Endodermal cell (in vitro differentiated cells): ENCODE measurements at regions not wholly inside any gene's neighbourhood (a gene's known extent, or its start where the extent isn't known, plus 50 kb on each side); places are given as distances from the start of the nearest gene placed in this dataset.

Experiments
- DNase-seq: peaks from one replicate; pipeline ENCODE4 v3.0.0-alpha.2; 2017
- H3K27ac ChIP-seq: 2 replicates; pipeline ENCODE4 v1.5.1; 2013; ENCODE audit warnings: mild to moderate bottlenecking, low read depth, low read length, moderate library complexity
- H3K27me3 ChIP-seq: 2 replicates; pipeline ENCODE4 v1.6.1; 2013; ENCODE audit warnings: mild to moderate bottlenecking, low read length, moderate library complexity; ENCODE audit not compliant: insufficient read depth, control insufficient read depth, poor library complexity, severe bottlenecking
- H3K36me3 ChIP-seq: 2 replicates; pipeline ENCODE4 v1.7.0; 2013; ENCODE audit warnings: mild to moderate bottlenecking, low read length, moderate library complexity; ENCODE audit not compliant: control insufficient read depth, insufficient read depth
- H3K4me1 ChIP-seq: one replicate; pipeline ENCODE4 v1.7.0; 2013; ENCODE audit warnings: low read length; ENCODE audit not compliant: control insufficient read depth, insufficient read depth
- H3K4me3 ChIP-seq: 2 replicates; pipeline ENCODE4 v1.5.1; 2013; ENCODE audit warnings: mild to moderate bottlenecking, low read length, moderate library complexity
- H3K9ac ChIP-seq: 2 replicates; pipeline ENCODE4 v1.6.1; 2013; ENCODE audit warnings: mild to moderate bottlenecking, low read length, moderate library complexity; ENCODE audit not compliant: poor library complexity, severe bottlenecking; ENCODE audit errors: extremely low read depth
- H3K9me3 ChIP-seq: 2 replicates; pipeline ENCODE4 v1.6.1; 2013; ENCODE audit warnings: mild to moderate bottlenecking, low read length, moderate library complexity; ENCODE audit not compliant: control insufficient read depth
- H3K27ac Mint-ChIP-seq: 2 replicates; pipeline ENCODE4 v1.8.0; 2020; ENCODE audit warnings: mixed read lengths
- H3K27me3 Mint-ChIP-seq: 2 replicates; pipeline ENCODE4 v1.8.0; 2021; ENCODE audit warnings: mild to moderate bottlenecking, mixed read lengths; ENCODE audit not compliant: insufficient read depth
- H3K36me3 Mint-ChIP-seq: 2 replicates; pipeline ENCODE4 v1.8.0; 2020; ENCODE audit warnings: low read depth, mixed read lengths
- H3K4me1 Mint-ChIP-seq: 2 replicates; pipeline ENCODE4 v1.8.0; 2020; ENCODE audit warnings: mixed read lengths
- H3K4me3 Mint-ChIP-seq: 2 replicates; pipeline ENCODE4 v1.8.0; 2020; ENCODE audit warnings: mild to moderate bottlenecking, moderate library complexity, mixed read lengths
- H3K9me3 Mint-ChIP-seq: 2 replicates; pipeline ENCODE4 v1.8.0; 2020; ENCODE audit warnings: mild to moderate bottlenecking, mixed read lengths
- CTCF ChIP-seq: fragments of 200-600 bp; sonication (generic); conservative IDR thresholded peaks from 2 replicates; pipeline ENCODE4 v1.5.0; 2021; ENCODE audit warnings: antibody characterized with exemption, mild to moderate bottlenecking
- WGBS, 2 experiments: methylation state at CpG; one replicate each; pipeline versions ENCODE4 v1.1.5 to v1.1.7; 2013; ENCODE audit warnings: missing lambda C conversion rate in 2 of 2, mixed read lengths in 1 of 2; ENCODE audit not compliant: insufficient coverage in 1 of 2, insufficient read length in 1 of 2; 5-methylcytosine and 5-hydroxymethylcytosine counted together

GRCh38 chr21:22791376-22791775 lies 1793.2 kb downstream of the NCAM2 start:
- H3K9me3 ChIP-seq = no peaks in the 10 kb centered on the region
- Mint-ChIP-seq H3K27ac (no peak overlapping the region), H3K27me3 (no peaks in the 10 kb centered on the region), H3K4me1 (no peaks in the 10 kb centered on the region), H3K4me3 (no peak overlapping the region), H3K9me3 (no peaks in the 10 kb centered on the region), H3K36me3 (no peaks in the 10 kb centered on the region)
- TF ChIP-seq CTCF = no peak
- WGBS, 2 experiments = 50% methylated on average over 2 of the region's 2 CpGs; no CpG with 5 or more reads in 1 of the 2 experiments
- no peaks in the 10 kb centered on the region for H3K4me1 ChIP-seq
- no peak overlapping the region for H3K4me3 ChIP-seq
- H3K36me3 ChIP-seq = no peaks in the 10 kb centered on the region
- DNase-seq = no peak
- H3K27ac ChIP-seq = no peak overlapping the region
- H3K9ac ChIP-seq = no peak overlapping the region
- no peaks in the 10 kb centered on the region for H3K27me3 ChIP-seq

GRCh38 chr21:22791986-22792560 lies 1793.9 kb downstream of the NCAM2 start:
- DNase-seq = peak; percentile 42
- no peaks in the 10 kb centered on the region for H3K36me3 Mint-ChIP-seq
- TF ChIP-seq CTCF = peak; percentile 92

GRCh38 chr21:22795091-22795490 lies 1796.9 kb downstream of the NCAM2 start:
- H3K36me3 Mint-ChIP-seq = no peaks in the 10 kb centered on the region
- Histone ChIP-seq H3K4me3 (no peak overlapping the region), H3K9ac (no peak overlapping the region), H3K27me3 (no peaks in the 10 kb centered on the region), H3K27ac (no peak overlapping the region), H3K36me3 (no peaks in the 10 kb centered on the region), H3K4me1 (no peaks in the 10 kb centered on the region), H3K9me3 (no peaks in the 10 kb centered on the region)
- no peak overlapping the region for H3K4me3 Mint-ChIP-seq
- no peak overlapping the region for H3K27ac Mint-ChIP-seq
- no peaks in the 10 kb centered on the region for H3K4me1 Mint-ChIP-seq
- 100% methylated on average over 1 of the region's 2 CpGs; no CpG with 5 or more reads in 1 of the 2 experiments for WGBS, 2 experiments
- H3K27me3 Mint-ChIP-seq = no peaks in the 10 kb centered on the region
- no peak for TF ChIP-seq CTCF
- DNase-seq = no peak
- H3K9me3 Mint-ChIP-seq = peaks cover 2% of the 10 kb centered on the region

More at GRCh38 chr21:22791986-22792560, 1793.9 kb downstream of the NCAM2 start:
- Histone ChIP-seq H3K4me3 (no peak overlapping the region), H3K9ac (no peak overlapping the region), H3K9me3 (no peaks in the 10 kb centered on the region), H3K27ac (no peak overlapping the region), H3K4me1 (no peaks in the 10 kb centered on the region), H3K27me3 (no peaks in the 10 kb centered on the region), H3K36me3 (no peaks in the 10 kb centered on the region)
- no peaks in the 10 kb centered on the region for H3K4me1 Mint-ChIP-seq
- H3K4me3 Mint-ChIP-seq = no peak overlapping the region
- WGBS, 2 experiments = 0% methylated on average over 1 of the region's 3 CpGs
- H3K27me3 Mint-ChIP-seq = no peaks in the 10 kb centered on the region
- H3K27ac Mint-ChIP-seq = no peak overlapping the region
- H3K9me3 Mint-ChIP-seq = no peaks in the 10 kb centered on the region
